Activated CD8-positive, alpha-beta memory T cell treated with anti-CD3 and anti-CD28 coated beads, Interleukin-2, amount 10 ng/mL, durations not matched to agents 7 days and 5 days (primary cell): ENCODE measurements at regions not wholly inside any gene's neighbourhood (a gene's known extent, or its start where the extent isn't known, plus 50 kb on each side); places are given as distances from the start of the nearest gene placed in this dataset.
"Not testable (repeated sequence)": the region's sequence is repeated elsewhere in the genome, so short reads cannot be mapped to it uniquely, and the experiment has no call there.

ENCODE experiments used
- ATAC-seq: fragments of 150-1000 bp; cut with Tn5 transposase; one replicate; pipeline ENCODE4 v1.10.0; 2021; ENCODE audit warnings: moderate library complexity
- CTCF ChIA-PET: fragments of 350-600 bp; sonication (Branson Sonifier 250); formaldehyde crosslinking; loops from one replicate; lab custom pipeline; 2021; ENCODE audit warnings: antibody characterized with exemption; lab: Charles Lee
- DNase-seq: peaks from one replicate; pipeline ENCODE4 v3.0.0-alpha.2; 2020
- H3K27ac Mint-ChIP-seq: one replicate; pipeline ENCODE4 v1.8.0; 2021; ENCODE audit warnings: mild to moderate bottlenecking, mixed read lengths
- H3K27me3 Mint-ChIP-seq: one replicate; pipeline ENCODE4 v1.8.0; 2021; ENCODE audit warnings: mixed read lengths
- H3K36me3 Mint-ChIP-seq: one replicate; pipeline ENCODE4 v1.8.0; 2021; ENCODE audit warnings: mild to moderate bottlenecking, mixed read lengths
- H3K4me1 Mint-ChIP-seq: one replicate; pipeline ENCODE4 v1.8.0; 2021; ENCODE audit warnings: mixed read lengths
- H3K4me3 Mint-ChIP-seq: one replicate; pipeline ENCODE4 v1.8.0; 2021; ENCODE audit warnings: mild to moderate bottlenecking, moderate library complexity, mixed read lengths
- H3K9me3 Mint-ChIP-seq: one replicate; pipeline ENCODE4 v1.8.0; 2022; ENCODE audit warnings: low read depth, mixed read lengths

GRCh38 chr2:9712263-9712662 lies 81.5 kb upstream of the YWHAQ start:
- H3K27me3 Mint-ChIP-seq, result no peaks in the 10 kb centered on the region
- H3K27ac Mint-ChIP-seq, result peak overlapping the region; percentile 87
- DNase-seq (peak; percentile 67), ATAC-seq (peak; percentile 68)
- CTCF ChIA-PET, result interaction anchor here (0.8 to 2.1 kb wide), 7 partner anchors 9 to 87 kb away, joined by 3 to 9 read pairs (median 4); no protein-coding TSS in a partner anchor
- no peaks in the 10 kb centered on the region for H3K36me3 Mint-ChIP-seq
- H3K9me3 Mint-ChIP-seq, result no peaks in the 10 kb centered on the region
- H3K4me3 Mint-ChIP-seq, result peak overlapping the region; percentile 58
- H3K4me1 Mint-ChIP-seq, result peaks cover 53% of the 10 kb centered on the region

- Mint-ChIP-seq H3K27me3 (no peaks in the 10 kb centered on the region), H3K4me1 (peaks cover 31% of the 10 kb centered on the region), H3K9me3 (no peaks in the 10 kb centered on the region), H3K36me3 (no peaks in the 10 kb centered on the region), H3K4me3 (no peak overlapping the region), H3K27ac (no peak overlapping the region)
- CTCF ChIA-PET, result interaction anchor here (0.7 to 1.9 kb wide), 3 partner anchors 11 to 107 kb away, joined by 3 to 6 read pairs (median 4); no protein-coding TSS in a partner anchor
- DNase-seq (no peak), ATAC-seq (no peak)
Measured at GRCh38 chr2:9714630-9715214, 83.9 kb upstream of the YWHAQ start.

DNA sequence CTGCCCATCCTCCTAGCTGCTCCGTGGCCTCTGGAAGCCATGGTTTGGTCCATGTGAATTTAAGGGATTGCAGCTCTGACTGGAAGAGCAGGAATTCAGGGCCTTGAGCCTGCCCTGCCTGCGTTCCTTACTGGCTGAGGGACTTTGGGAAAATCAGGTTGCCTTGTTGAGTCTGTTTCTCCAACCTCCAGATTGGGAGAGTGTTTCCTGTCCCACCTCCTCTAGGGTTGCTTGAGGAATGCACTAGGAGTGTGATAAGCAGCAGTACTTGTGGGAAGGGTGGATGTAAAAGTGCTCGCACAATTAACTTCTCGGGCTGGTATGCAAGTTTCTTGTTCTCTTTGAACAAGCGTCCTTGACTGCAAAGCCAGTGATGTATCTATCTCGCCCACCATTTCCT lies 84.4 kb upstream of the YWHAQ start:
- CTCF ChIA-PET, result no interaction called here
- no peak for ATAC-seq
- Mint-ChIP-seq H3K36me3 (no peaks in the 10 kb centered on the region), H3K9me3 (no peaks in the 10 kb centered on the region), H3K4me1 (peaks cover 26% of the 10 kb centered on the region), H3K27ac (no peak overlapping the region), H3K4me3 (no peak overlapping the region), H3K27me3 (no peaks in the 10 kb centered on the region)
- DNase-seq, result no peak

GRCh38 chr2:9717886-9718451 lies 87.2 kb upstream of the YWHAQ start:
- Mint-ChIP-seq H3K4me1 (peaks cover 6% of the 10 kb centered on the region), H3K4me3 (no peak overlapping the region), H3K27ac (no peak overlapping the region), H3K27me3 (no peaks in the 10 kb centered on the region), H3K36me3 (no peaks in the 10 kb centered on the region), H3K9me3 (no peaks in the 10 kb centered on the region)
- CTCF ChIA-PET, result no interaction called here
- no peak for DNase-seq
- no peak for ATAC-seq

GRCh38 chr2:9720352-9721093 lies 89.7 kb upstream of the YWHAQ start:
- no peak overlapping the region for H3K27ac Mint-ChIP-seq
- ATAC-seq (no peak), DNase-seq (no peak)
- H3K4me1 Mint-ChIP-seq, result peaks cover 2% of the 10 kb centered on the region
- CTCF ChIA-PET, result no interaction called here
- no peaks in the 10 kb centered on the region for H3K36me3 Mint-ChIP-seq
- no peaks in the 10 kb centered on the region for H3K9me3 Mint-ChIP-seq
- no peaks in the 10 kb centered on the region for H3K27me3 Mint-ChIP-seq
- H3K4me3 Mint-ChIP-seq, result no peak overlapping the region

DNA sequence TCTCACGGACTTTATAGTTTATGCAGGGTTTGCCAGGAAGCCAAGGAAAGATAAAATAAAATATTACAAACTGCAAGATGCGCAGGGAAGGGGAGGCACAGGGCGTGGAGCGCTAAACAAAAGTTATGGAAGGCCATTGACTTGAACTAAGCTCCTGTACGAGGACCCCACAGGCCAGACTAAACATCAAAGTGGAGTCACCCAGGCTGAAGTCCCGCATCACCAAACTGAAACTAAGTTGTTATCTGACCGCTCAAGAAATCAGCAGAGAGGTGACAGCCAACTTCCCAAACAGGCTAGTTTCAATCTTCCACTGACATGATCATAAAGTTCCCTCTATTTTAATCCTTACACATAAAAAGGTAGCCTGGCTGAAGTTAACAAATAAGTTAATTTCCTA lies 90.5 kb upstream of the YWHAQ start:
- H3K36me3 Mint-ChIP-seq, result no peaks in the 10 kb centered on the region
- H3K27ac Mint-ChIP-seq, result no peak overlapping the region
- ATAC-seq (no peak), DNase-seq (no peak)
- H3K9me3 Mint-ChIP-seq, result no peaks in the 10 kb centered on the region
- H3K27me3 Mint-ChIP-seq, result no peaks in the 10 kb centered on the region
- H3K4me1 Mint-ChIP-seq, result peaks cover 2% of the 10 kb centered on the region
- no peak overlapping the region for H3K4me3 Mint-ChIP-seq
- CTCF ChIA-PET, result no interaction called here

GRCh38 chr2:9722451-9722850 lies 91.7 kb upstream of the YWHAQ start:
- DNase-seq (no peak), ATAC-seq (no peak)
- CTCF ChIA-PET, result no interaction called here
- peaks cover 2% of the 10 kb centered on the region for H3K4me1 Mint-ChIP-seq
- no peak overlapping the region for H3K27ac Mint-ChIP-seq
- H3K27me3 Mint-ChIP-seq, result no peaks in the 10 kb centered on the region
- H3K36me3 Mint-ChIP-seq, result no peaks in the 10 kb centered on the region
- H3K9me3 Mint-ChIP-seq, result no peaks in the 10 kb centered on the region
- no peak overlapping the region for H3K4me3 Mint-ChIP-seq

GRCh38 chr2:9724565-9724964 lies 93.8 kb upstream of the YWHAQ start:
- Mint-ChIP-seq H3K36me3 (no peaks in the 10 kb centered on the region), H3K27ac (no peak overlapping the region), H3K4me1 (peaks cover 2% of the 10 kb centered on the region), H3K9me3 (no peaks in the 10 kb centered on the region), H3K27me3 (peaks cover 2% of the 10 kb centered on the region), H3K4me3 (no peak overlapping the region)
- CTCF ChIA-PET, result interaction anchor here (0.7 kb wide), 1 partner anchor 25 kb away, joined by 3 read pairs; no protein-coding TSS in a partner anchor
- DNase-seq (no peak), ATAC-seq (no peak)

- no peak overlapping the region for H3K27ac Mint-ChIP-seq
- H3K4me1 Mint-ChIP-seq, result peaks cover 2% of the 10 kb centered on the region
- ATAC-seq, result no peak
- H3K9me3 Mint-ChIP-seq, result no peaks in the 10 kb centered on the region
- H3K36me3 Mint-ChIP-seq, result no peaks in the 10 kb centered on the region
- H3K27me3 Mint-ChIP-seq, result peaks cover 3% of the 10 kb centered on the region
- H3K4me3 Mint-ChIP-seq, result no peak overlapping the region
- DNase-seq, result no peak
- CTCF ChIA-PET, result no interaction called here
Measured at GRCh38 chr2:9725106-9725505, 94.3 kb upstream of the YWHAQ start.

GRCh38 chr2:9726016-9726415 lies 95.2 kb upstream of the YWHAQ start:
- H3K27ac Mint-ChIP-seq, H3K4me3 Mint-ChIP-seq, CTCF ChIA-PET, ATAC-seq, DNase-seq, H3K9me3 Mint-ChIP-seq, H3K4me1 Mint-ChIP-seq, H3K27me3 Mint-ChIP-seq, H3K36me3 Mint-ChIP-seq: not testable (repeated sequence)

GRCh38 chr2:9730523-9730922 lies 99.7 kb upstream of the YWHAQ start:
- H3K4me3 Mint-ChIP-seq, ATAC-seq, H3K36me3 Mint-ChIP-seq, H3K27ac Mint-ChIP-seq, DNase-seq, H3K9me3 Mint-ChIP-seq, CTCF ChIA-PET, H3K27me3 Mint-ChIP-seq: not testable (repeated sequence)
- H3K4me1 Mint-ChIP-seq, result peaks cover 12% of the 10 kb centered on the region

- H3K36me3 Mint-ChIP-seq, result peaks cover 4% of the 10 kb centered on the region
- H3K9me3 Mint-ChIP-seq, result peaks cover 3% of the 10 kb centered on the region
- no peak overlapping the region for H3K27ac Mint-ChIP-seq
- peaks cover 29% of the 10 kb centered on the region for H3K4me1 Mint-ChIP-seq
- peaks cover 6% of the 10 kb centered on the region for H3K27me3 Mint-ChIP-seq
- no peak for DNase-seq
- H3K4me3 Mint-ChIP-seq, result no peak overlapping the region
- no peak for ATAC-seq
- CTCF ChIA-PET, result interaction anchor here (1.0 to 1.3 kb wide), 2 partner anchors 10 to 21 kb away, joined by 3 to 4 read pairs; no protein-coding TSS in a partner anchor
Measured at GRCh38 chr2:9732824-9733223, 102.0 kb upstream of the YWHAQ start.

- no peak for DNase-seq
- Mint-ChIP-seq H3K9me3 (peaks cover 3% of the 10 kb centered on the region), H3K27ac (no peak overlapping the region), H3K36me3 (peaks cover 4% of the 10 kb centered on the region), H3K27me3 (peaks cover 6% of the 10 kb centered on the region), H3K4me1 (peaks cover 42% of the 10 kb centered on the region), H3K4me3 (no peak overlapping the region)
- CTCF ChIA-PET, result interaction anchor here (1.3 to 1.7 kb wide), 2 partner anchors 36 to 76 kb away, joined by 3 to 9 read pairs; no protein-coding TSS in a partner anchor
- ATAC-seq, result no peak
Measured at GRCh38 chr2:9734308-9734707, 103.5 kb upstream of the YWHAQ start.
